Non-pigmented ciliary epithelial cell (primary cell): ENCODE measurements at regions not wholly inside any gene's neighbourhood (a gene's known extent, or its start where the extent isn't known, plus 50 kb on each side); places are given as distances from the start of the nearest gene placed in this dataset.

Experiments
- DNase-seq: peaks from one replicate; pipeline ENCODE4 v3.0.0-alpha.2; 2010; ENCODE audit warnings: low read depth

DNA sequence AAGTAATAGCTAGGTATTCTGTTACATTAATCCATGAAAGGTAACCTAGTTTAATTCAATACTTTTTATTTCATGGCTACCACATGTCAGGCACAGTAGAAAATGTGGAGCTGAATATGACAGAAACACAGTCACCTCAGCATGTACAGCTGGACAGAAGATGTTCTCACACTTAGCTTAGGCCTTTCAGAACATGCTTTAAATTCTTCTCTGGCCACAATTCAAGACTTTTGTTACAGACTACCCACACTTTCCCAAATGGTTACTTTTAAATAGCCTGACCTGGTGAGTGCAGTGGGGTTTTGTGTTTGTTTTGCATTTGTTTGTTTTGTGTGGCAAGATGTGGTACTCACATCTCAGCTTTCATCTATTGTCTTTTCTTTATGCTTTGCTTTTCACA lies 1079.5 kb downstream of the IGSF11 start:
- DNase-seq = no peak

DNA sequence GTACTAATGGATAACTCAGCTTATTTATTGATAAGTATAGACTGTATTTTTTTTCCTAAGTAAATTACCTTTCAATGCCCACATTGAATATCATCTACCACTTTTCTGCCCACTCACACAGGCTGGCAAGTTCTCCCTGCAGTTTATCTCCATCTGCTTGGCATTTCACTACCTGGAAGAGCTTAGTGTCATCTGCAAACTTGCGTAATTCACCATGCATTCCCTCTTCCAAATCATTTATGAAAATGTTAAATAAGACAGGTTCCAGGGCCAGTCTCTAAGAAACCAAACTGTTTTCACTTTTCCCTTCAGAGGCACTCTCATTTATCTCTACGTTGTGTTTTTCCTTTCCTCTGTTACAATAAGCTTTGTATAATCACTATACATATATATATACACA lies 1076.6 kb downstream of the IGSF11 start:
- no peak for DNase-seq

GRCh38 chr3:117962750-117963149 lies 1071.9 kb downstream of the IGSF11 start:
- DNase-seq = no peak

- no peak for DNase-seq
These were observed 1070.8 kb downstream of the IGSF11 start for GRCh38 chr3:117963858-117964257.

- no peak for DNase-seq
These were observed 1069.8 kb downstream of the IGSF11 start for GRCh38 chr3:117964814-117965213.

- no peak for DNase-seq
These were observed 1057.0 kb downstream of the IGSF11 start for GRCh38 chr3:117977504-117978228.

DNA sequence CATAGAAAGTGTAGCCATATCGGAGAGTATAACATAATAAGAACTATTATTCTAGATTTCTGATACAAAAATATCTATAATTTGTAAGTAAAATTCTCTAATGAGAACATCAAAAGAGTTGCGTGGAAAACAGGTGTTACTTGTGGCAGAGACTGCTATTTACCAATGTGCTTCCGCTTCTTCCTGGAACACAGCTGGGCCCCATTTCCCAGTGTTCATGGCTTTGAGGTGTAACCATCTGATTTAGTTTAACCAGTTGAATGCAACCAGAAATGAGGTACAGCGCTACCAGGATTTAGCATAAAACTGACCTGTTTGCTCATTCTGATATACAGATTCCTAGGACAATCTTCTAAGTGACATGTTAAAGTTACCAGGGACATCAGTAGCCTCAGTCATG lies 1055.2 kb downstream of the IGSF11 start:
- DNase-seq = no peak

DNA sequence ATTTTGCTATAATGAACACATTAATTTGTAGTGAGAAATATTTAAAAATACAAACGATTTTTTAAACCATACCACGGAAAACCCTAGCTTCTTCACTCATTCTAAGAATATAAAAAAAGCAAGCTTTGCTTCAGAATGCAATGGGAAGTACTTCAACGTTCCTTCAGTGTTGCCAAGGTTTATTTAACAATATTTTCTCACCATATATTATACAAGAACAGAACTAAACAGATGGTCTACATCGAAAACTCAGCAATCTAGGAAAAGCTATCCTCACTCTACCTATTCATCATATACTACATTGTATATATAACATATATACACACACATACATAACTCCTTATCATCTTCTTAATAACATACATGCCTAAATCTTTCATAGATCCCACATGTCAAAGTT lies 1047.4 kb downstream of the IGSF11 start:
- DNase-seq = no peak

- DNase-seq = no peak
These were observed 1044.7 kb downstream of the IGSF11 start for GRCh38 chr3:117989982-117990381.

DNA sequence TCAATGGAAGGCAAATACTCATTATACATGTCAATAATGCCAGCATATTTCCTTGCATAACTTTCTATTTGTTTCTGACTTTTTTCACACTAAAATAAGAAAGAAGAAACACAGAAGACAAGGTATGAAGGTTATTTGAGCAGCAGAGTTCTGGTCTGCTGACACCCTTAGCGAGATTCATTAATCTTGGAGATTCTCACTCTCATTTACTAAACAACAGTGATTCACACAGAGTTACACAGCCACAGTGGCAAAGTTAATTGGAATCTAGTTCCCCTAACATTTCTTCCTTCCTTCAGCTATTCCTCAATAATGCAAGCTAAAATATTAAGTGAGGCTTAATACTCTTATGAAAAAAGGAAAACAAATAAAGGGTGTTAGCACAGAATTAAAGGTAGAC lies 1044.0 kb downstream of the IGSF11 start:
- no peak for DNase-seq

- DNase-seq = no peak
These were observed 1038.7 kb downstream of the IGSF11 start for GRCh38 chr3:117995842-117996437.

GRCh38 chr3:117997201-117998049 lies 1037.2 kb downstream of the IGSF11 start:
- DNase-seq = peak; percentile 20

- DNase-seq = no peak
These were observed 1036.6 kb downstream of the IGSF11 start for GRCh38 chr3:117998071-117998470.

GRCh38 chr3:118000219-118000618 lies 1034.4 kb downstream of the IGSF11 start:
- DNase-seq = no peak

DNA sequence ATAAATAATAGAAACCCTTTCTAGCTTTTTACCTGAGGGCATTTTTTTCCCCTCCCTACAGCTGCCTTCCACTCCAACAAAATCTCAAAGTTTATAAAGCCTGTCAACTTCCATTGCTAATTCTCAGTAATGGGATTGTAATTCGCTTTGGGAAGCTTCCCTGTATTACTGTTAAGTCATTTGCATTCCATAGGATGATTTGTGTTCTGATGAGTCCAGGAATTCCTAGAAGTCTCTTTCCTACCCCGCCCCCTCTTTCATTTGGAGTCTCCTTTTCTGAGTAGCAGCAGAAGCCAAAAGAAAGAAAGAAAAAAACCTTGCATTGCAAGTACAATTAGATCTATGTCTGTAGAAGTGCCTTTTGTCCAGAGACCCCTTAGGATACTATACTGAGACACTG lies 1033.3 kb downstream of the IGSF11 start:
- DNase-seq = no peak

- DNase-seq = no peak
These were observed 1022.7 kb downstream of the IGSF11 start for GRCh38 chr3:118011910-118012309.

DNA sequence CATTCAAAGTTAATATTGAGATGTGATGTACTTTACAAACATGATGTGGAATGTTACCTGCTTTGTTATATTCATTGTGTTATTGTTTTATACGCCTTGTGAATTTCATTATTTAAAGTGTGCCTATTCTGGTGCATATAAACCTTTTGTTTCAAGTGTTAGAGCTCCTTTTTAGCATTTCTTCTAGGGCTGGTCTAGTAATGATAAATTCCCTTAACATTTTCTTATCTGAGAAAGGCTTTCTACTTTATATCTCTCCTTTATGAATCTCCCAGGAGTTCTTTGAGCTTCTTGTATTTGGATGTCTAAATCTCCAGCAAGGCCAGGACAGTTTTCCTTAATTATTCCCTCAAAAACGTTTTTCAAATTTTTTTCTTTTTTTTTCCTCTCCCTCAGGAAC lies 1005.6 kb downstream of the IGSF11 start:
- DNase-seq = no peak

- DNase-seq = no peak
These were observed 998.4 kb downstream of the IGSF11 start for GRCh38 chr3:118036215-118036614.

GRCh38 chr3:118055381-118055780 lies 979.3 kb downstream of the IGSF11 start:
- no peak for DNase-seq

DNA sequence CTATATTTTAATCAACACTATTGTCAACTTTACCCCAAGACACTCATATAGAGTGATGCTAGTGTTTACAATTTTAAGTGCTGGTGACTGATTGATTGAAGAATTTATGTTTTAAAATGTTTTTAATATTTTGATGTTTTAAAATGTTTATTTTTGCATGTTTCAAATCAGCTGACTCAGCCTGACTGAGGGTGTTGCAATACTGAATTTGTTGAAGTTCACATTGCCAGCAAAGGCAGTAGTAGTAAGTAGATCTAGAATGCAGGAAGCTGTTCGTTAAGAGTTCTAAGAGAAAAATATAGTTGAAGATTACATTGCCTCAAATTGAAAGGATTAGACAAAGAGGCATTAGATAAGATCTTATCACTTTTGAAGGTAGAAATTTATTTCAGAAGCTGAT lies 977.6 kb downstream of the IGSF11 start:
- DNase-seq = no peak

DNA sequence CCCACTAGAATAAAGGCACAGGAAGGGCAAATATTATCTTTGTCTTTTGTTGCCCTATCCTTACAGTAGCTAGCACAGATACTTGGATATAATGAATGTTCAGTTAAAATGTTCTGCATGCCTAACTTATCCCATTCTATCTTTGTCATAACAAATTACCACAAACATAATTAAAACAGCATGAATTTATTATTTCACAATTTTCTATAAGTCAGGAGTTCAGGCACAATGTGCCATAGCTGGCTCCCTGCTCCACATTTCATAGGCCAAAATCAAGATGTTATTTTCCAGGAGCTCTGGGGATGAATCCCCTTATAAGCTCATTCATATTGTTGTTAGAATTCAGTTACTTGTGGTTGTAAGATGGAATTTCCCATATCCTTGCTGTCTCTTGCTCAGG lies 975.5 kb downstream of the IGSF11 start:
- DNase-seq = no peak

- no peak for DNase-seq
These were observed 967.2 kb downstream of the IGSF11 start for GRCh38 chr3:118067439-118067838.

- no peak for DNase-seq
These were observed 958.8 kb downstream of the IGSF11 start for GRCh38 chr3:118075873-118076272.
